ENCODE measurements at regions not wholly inside any gene's neighbourhood (a gene's known extent, or its start where the extent isn't known, plus 50 kb on each side); places are given as distances from the start of the nearest gene placed in this dataset.

DNA sequence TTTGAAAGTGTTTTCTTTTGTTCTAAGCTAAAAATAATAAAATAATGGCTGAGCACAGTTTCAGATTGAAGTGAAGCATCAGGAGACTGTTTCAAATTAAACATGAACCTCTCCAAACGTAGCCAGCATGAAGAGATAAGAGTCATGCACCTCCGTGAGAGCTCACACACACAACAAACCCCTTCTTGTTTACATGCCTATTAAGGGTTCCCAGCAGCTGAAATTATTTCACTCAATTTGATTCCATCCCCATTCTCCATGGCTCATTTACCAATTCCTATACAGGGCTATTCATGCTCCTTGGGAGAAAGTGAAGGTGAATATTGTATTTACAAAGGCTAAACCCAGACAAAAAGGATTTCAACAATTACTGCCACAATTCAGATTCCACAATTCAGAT, 954.1 kb upstream of the INTU start:
- TF ChIP-seq CTCF (IDR thresholded peaks at IDR 0.05) (no peak), POLR2A (IDR thresholded peaks at IDR 0.05) (no peak)

Data from lower leg skin (tissue), 3 donors.